Activated CD4-positive, alpha-beta T cell treated with anti-CD3 and anti-CD28 coated beads, Interleukin-2, amount 10 ng/mL, durations not matched to agents 24 days and 14 days (primary cell): ENCODE measurements at regions not wholly inside any gene's neighbourhood (a gene's known extent, or its start where the extent isn't known, plus 50 kb on each side); places are given as distances from the start of the nearest gene placed in this dataset.

ENCODE experiments used
- DNase-seq: peaks from one replicate; pipeline ENCODE4 v3.0.0; 2022
- H3K27ac Mint-ChIP-seq: one replicate; pipeline ENCODE4 v1.8.0; 2022; ENCODE audit warnings: mild to moderate bottlenecking, mixed read lengths
- H3K27me3 Mint-ChIP-seq: one replicate; pipeline ENCODE4 v1.8.0; 2022; ENCODE audit warnings: mixed read lengths
- H3K36me3 Mint-ChIP-seq: one replicate; pipeline ENCODE4 v1.8.0; 2022; ENCODE audit warnings: low read depth, mild to moderate bottlenecking, mixed read lengths
- H3K4me1 Mint-ChIP-seq: one replicate; pipeline ENCODE4 v1.8.0; 2021; ENCODE audit warnings: mixed read lengths
- H3K4me3 Mint-ChIP-seq: one replicate; pipeline ENCODE4 v1.8.0; 2022; ENCODE audit warnings: mild to moderate bottlenecking, moderate library complexity, mixed read lengths
- H3K9me3 Mint-ChIP-seq: one replicate; pipeline ENCODE4 v1.8.0; 2021; ENCODE audit warnings: mixed read lengths
- intact Hi-C: fragments of 100-400 bp; cut with micrococcal nuclease; formaldehyde crosslinking; loops from one replicate; pipeline ENCODE4 v1.15.1; 2023

DNA sequence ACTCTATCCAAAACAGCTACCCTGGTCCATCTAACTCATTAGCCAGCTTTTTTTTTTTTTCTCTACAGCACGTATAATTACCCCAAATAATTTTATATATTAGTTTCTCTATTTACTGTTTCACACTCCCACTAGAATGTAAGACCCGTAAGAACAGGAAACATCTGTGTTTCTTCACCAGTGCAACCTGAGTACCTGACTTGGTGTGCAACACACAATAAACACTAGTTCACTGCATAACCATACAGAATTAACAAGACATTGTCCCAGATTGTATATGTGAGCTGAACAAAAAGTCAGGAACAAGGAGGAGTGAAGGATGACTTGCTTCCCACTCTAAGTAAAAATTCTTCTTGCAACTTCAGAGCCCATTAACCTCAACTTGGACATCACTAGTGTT, 180.2 kb upstream of the AKR1E2 start:
- Mint-ChIP-seq H3K36me3 (no peaks in the 10 kb centered on the region), H3K9me3 (peaks cover 5% of the 10 kb centered on the region), H3K27ac (no peak overlapping the region), H3K4me1 (peaks cover 15% of the 10 kb centered on the region), H3K4me3 (no peak overlapping the region), H3K27me3 (no peaks in the 10 kb centered on the region)
- no peak for DNase-seq
- intact Hi-C loops = no loop called here

DNA sequence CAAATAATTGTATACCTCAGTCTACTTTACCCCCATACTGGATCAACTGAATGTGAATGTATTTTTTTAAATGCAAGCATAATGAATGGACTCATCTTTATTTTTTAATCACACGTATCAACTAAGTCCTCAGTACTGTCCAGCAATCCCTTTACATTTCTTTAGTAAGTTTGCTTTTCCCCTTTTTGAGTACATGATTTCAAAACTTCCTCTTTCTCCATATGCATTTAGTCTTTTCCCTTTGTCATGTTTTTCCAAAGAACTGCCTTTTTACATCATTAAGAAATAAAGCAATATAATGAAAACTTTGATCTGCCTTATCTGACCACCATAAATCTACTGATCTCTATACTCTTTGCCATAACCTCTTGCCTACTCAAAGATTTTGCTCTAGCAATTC, 182.5 kb upstream of the AKR1E2 start:
- H3K27me3 Mint-ChIP-seq = peaks cover 2% of the 10 kb centered on the region
- intact Hi-C loops = no loop called here
- H3K4me3 Mint-ChIP-seq = no peak overlapping the region
- H3K9me3 Mint-ChIP-seq = peaks cover 5% of the 10 kb centered on the region
- H3K4me1 Mint-ChIP-seq = peaks cover 8% of the 10 kb centered on the region
- no peaks in the 10 kb centered on the region for H3K36me3 Mint-ChIP-seq
- no peak overlapping the region for H3K27ac Mint-ChIP-seq
- no peak for DNase-seq

DNA sequence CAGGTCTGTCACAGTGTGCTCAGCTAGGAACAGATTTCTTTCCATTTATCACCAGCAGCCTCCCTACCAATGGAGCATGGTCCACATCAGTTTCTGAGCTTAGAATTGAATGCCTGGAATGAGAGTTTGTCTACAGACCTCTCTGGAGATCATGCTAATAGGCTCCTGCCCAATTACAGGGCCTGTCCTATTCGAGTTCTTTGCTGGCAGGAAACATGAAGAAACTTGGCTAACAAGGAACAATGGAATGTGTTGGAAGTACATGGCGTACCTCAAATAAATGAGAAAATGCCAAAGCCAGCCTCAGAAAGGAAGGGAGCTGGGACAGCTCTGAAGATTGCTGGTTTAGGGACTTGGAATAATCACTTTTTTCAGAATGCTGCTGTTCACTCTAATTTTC, 186.0 kb upstream of the AKR1E2 start:
- Mint-ChIP-seq H3K4me3 (no peak overlapping the region), H3K9me3 (no peaks in the 10 kb centered on the region), H3K27ac (no peak overlapping the region), H3K36me3 (no peaks in the 10 kb centered on the region), H3K4me1 (no peaks in the 10 kb centered on the region), H3K27me3 (peaks cover 2% of the 10 kb centered on the region)
- intact Hi-C loops = no loop called here
- DNase-seq = peak; percentile 36

DNA sequence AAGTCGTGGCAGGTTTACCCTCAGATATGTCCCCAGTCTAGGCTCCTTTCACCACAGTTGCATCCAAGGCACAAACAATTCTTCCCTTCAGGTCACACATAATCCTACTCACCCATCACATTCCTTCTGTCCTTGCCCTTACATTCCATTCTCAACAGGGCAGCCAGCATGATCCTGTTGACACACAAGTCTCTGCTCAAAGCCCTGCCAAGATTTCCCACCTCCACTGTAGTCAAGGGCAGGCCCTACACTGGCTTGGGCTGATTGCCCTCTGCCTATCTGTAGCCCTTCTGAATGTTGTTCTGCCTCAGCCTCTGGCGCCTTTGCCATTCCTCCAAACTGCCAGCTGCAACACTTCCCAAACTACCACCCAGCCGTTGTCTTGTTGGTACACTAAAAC, 187.9 kb upstream of the AKR1E2 start:
- Mint-ChIP-seq H3K27me3 (peaks cover 2% of the 10 kb centered on the region), H3K4me3 (no peak overlapping the region), H3K4me1 (no peaks in the 10 kb centered on the region), H3K27ac (no peak overlapping the region), H3K9me3 (no peaks in the 10 kb centered on the region), H3K36me3 (no peaks in the 10 kb centered on the region)
- intact Hi-C loops = no loop called here
- DNase-seq = no peak

DNA sequence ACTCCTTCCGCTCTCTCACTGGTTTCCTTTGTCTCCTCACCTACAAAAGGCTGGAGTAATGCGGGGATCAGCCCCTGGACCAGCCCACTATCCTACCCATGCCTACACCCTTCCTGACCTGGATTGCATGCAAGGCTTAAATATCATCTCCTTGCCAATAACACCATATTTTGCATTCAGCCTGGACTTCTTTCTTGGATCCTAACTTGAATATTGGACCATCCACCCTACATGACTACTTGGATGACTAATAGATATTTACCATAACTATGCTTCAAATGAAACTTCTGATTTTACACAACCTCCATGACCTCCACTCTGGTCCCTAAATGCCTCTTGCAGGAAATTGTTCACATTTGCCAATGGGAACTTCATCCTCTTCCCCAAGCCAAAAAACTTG, 188.3 kb upstream of the AKR1E2 start:
- no peaks in the 10 kb centered on the region for H3K36me3 Mint-ChIP-seq
- H3K4me1 Mint-ChIP-seq = no peaks in the 10 kb centered on the region
- no peak overlapping the region for H3K4me3 Mint-ChIP-seq
- DNase-seq = no peak
- intact Hi-C loops = no loop called here
- H3K27me3 Mint-ChIP-seq = peaks cover 2% of the 10 kb centered on the region
- no peak overlapping the region for H3K27ac Mint-ChIP-seq
- H3K9me3 Mint-ChIP-seq = no peaks in the 10 kb centered on the region

DNA sequence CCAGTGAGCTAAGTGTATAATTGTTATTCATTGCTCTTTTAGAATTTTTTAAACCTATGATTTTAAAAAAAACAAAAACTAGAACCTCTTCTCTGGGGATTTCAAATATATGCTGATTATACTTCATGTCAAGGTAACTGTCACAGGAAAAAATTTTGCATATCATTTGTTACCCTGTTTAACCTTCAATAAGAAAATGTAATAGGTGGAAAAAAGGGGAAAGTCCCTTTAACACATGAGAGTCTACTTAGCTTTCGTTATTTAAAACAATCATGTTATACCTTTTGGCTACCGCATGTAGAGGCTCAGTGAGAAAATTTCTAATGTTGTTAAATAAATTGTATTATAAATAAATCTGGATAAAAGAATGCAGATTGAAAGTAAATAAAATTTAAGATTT, 190.1 kb upstream of the AKR1E2 start:
- intact Hi-C loops = no loop called here
- Mint-ChIP-seq H3K4me3 (no peak overlapping the region), H3K9me3 (no peaks in the 10 kb centered on the region)

DNA sequence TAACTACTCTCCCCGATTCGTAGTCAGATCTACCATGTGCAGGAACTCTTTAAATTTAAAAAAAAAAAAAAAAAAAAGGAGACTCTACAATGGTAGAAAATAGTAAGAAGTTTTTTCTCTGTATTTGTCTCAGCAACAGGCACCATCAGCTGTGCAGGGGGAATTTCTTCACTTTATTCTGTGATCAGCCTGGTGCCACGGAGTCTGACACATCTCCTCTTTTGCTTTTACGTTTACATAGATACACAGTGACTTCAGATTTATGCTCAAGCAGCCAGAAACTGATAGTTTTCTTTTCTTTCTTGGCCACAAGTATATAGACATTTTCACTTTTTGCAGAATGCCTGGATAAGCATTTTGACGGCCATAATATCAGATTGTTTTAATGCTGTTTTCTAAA, 190.6 kb upstream of the AKR1E2 start:
- no peak for DNase-seq
- no peak overlapping the region for H3K27ac Mint-ChIP-seq
- H3K36me3 Mint-ChIP-seq = no peaks in the 10 kb centered on the region
- intact Hi-C loops = no loop called here
- H3K27me3 Mint-ChIP-seq = peaks cover 3% of the 10 kb centered on the region
- H3K4me3 Mint-ChIP-seq = no peak overlapping the region
- H3K9me3 Mint-ChIP-seq = no peaks in the 10 kb centered on the region
- no peaks in the 10 kb centered on the region for H3K4me1 Mint-ChIP-seq

More for the DNA sequence above, 190.1 kb upstream of the AKR1E2 start:
- peaks cover 3% of the 10 kb centered on the region for H3K27me3 Mint-ChIP-seq
- DNase-seq = no peak
- H3K4me1 Mint-ChIP-seq = no peaks in the 10 kb centered on the region
- no peaks in the 10 kb centered on the region for H3K36me3 Mint-ChIP-seq
- no peak overlapping the region for H3K27ac Mint-ChIP-seq

DNA sequence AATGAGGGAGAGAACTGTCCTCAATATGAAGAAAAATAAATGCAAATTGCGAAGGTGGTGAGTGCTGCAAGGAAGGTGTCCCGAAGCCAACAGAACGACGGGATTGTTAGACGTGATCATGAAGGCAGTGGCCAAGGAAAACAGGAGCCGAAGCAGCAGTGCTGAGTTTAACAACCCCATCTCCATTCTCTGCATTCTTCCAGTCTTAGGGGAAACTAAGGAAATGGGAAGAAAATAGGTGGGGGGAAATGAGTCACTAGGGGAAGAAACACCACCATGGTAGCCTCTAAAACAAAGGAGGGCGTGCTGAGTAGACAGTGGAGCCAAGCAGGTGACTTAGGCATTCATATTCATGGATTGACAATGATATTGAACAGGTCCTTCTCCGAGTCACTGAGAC, 192.2 kb upstream of the AKR1E2 start:
- no peaks in the 10 kb centered on the region for H3K36me3 Mint-ChIP-seq
- no peak for DNase-seq
- H3K9me3 Mint-ChIP-seq = peaks cover 3% of the 10 kb centered on the region
- no peak overlapping the region for H3K27ac Mint-ChIP-seq
- intact Hi-C loops = no loop called here
- no peaks in the 10 kb centered on the region for H3K4me1 Mint-ChIP-seq
- peaks cover 2% of the 10 kb centered on the region for H3K27me3 Mint-ChIP-seq
- no peak overlapping the region for H3K4me3 Mint-ChIP-seq

DNA sequence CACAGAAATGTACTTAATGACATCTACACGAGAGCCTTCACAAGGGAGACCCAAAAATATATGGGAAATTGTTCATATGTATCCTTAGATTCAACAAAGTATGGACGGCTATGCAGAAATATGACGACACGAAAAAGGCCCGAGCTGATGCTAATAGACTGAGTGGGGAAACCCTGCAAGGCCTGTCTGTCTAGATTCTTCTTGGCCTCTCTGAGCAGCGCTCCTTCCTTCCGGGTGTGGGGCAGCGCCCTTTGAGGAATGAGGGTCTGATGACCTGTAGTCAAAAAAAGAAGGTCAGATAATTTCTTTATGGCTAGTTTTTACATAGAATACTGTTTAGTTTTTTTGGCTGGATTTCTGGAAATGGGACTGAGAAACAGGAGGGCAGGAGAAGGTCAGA, 192.8 kb upstream of the AKR1E2 start:
- H3K9me3 Mint-ChIP-seq = peaks cover 3% of the 10 kb centered on the region
- no peak for DNase-seq
- H3K36me3 Mint-ChIP-seq = no peaks in the 10 kb centered on the region
- H3K27me3 Mint-ChIP-seq = peaks cover 2% of the 10 kb centered on the region
- H3K4me3 Mint-ChIP-seq = no peak overlapping the region
- intact Hi-C loops = no loop called here
- no peak overlapping the region for H3K27ac Mint-ChIP-seq
- H3K4me1 Mint-ChIP-seq = no peaks in the 10 kb centered on the region

DNA sequence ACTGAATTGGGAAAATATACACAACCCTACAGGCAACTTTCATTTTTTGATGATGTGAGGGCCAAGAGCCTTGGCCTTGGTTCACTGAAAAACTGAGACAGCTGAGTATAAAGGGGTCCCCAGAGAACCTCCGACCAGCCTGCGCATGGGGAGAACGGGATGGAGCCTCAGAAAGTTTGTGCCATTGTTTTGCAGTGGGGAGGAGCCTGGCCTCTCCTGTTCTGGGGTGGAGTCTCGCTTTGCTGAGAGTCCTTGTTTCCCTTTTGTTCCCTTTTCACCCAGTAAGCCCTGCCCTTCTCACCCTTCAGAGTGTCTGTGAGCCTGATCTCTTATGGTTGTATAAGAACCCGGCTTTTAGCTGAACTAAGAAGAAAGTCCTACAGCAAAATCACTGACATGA, 193.2 kb upstream of the AKR1E2 start:
- intact Hi-C loops = no loop called here
- Mint-ChIP-seq H3K4me1 (no peaks in the 10 kb centered on the region), H3K9me3 (peaks cover 5% of the 10 kb centered on the region), H3K27ac (no peak overlapping the region), H3K36me3 (no peaks in the 10 kb centered on the region), H3K4me3 (no peak overlapping the region), H3K27me3 (peaks cover 2% of the 10 kb centered on the region)
- no peak for DNase-seq

DNA sequence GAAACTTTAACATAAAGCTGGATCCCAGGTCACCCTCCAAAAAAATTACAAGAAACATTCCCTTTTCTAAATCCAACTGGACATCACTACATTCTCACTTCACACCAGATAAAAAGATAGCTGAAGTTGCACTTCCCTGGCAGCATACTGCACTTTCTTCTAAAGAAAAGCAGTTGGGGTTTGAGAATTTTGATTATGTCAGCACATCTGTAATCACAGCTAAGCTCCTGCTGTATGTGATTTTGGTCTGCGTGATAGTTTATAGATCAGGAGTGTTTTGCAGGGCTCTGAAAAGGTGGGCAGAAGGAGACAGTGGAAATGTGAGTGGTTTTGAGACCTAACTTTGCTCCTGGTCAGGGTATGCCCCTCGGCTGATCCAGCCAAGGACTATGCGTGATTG, 199.1 kb upstream of the AKR1E2 start:
- Mint-ChIP-seq H3K4me1 (no peaks in the 10 kb centered on the region), H3K4me3 (no peak overlapping the region), H3K27me3 (peaks cover 16% of the 10 kb centered on the region), H3K27ac (no peak overlapping the region), H3K36me3 (no peaks in the 10 kb centered on the region), H3K9me3 (peaks cover 23% of the 10 kb centered on the region)
- DNase-seq = no peak
- intact Hi-C loops = no loop called here

DNA sequence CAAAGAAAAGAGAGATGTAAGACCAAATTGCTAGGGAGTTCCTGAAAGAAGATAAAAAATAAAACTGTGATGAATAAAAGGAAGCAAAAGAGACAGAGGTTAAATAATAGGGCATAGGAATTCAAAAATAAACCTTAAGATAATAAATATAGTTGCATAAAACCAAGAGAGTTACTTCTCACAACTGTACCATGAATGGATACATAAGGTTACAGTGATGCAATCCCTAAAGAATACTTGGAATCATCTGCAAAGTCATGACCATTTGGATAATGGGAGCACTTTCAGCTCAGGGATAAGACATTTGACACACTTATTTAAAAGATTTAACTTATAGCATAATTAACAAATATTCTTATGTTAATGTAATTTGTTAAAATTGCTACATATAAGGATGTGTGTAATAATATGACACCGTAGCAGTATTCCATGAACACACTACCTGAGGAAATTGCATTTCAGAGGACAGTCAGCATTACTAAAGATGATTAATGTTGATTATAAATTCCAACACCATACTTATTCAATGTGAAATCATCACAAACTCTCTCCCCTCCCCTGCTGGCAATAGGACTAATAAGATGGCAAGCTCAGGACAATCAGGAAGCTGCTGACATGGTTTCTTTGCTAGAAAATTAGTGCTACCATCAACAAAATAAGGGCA, 202.1 kb upstream of the AKR1E2 start:
- intact Hi-C loops = no loop called here
- no peaks in the 10 kb centered on the region for H3K4me1 Mint-ChIP-seq
- H3K27ac Mint-ChIP-seq = no peak overlapping the region
- peaks cover 25% of the 10 kb centered on the region for H3K9me3 Mint-ChIP-seq
- no peak overlapping the region for H3K4me3 Mint-ChIP-seq
- H3K27me3 Mint-ChIP-seq = peaks cover 28% of the 10 kb centered on the region
- H3K36me3 Mint-ChIP-seq = no peaks in the 10 kb centered on the region
- no peak for DNase-seq

DNA sequence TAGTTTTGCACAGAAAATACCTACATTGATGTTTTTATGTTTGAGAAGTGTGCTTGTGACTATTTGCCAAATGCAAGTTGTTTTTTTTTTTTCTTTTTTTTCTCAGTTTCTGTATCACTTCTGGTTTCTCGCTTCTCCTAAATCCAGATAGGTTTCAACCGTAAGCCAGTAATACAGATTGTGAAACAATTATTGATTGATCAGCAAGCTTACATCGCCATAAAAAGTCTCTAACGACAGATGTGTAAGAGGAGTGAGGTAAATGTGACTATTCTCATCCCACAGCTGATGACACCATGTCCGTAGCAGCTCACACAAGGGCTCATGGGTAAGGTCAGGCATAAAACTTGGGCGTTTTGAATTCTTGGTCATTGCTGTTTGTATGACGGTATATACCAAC, 202.8 kb upstream of the AKR1E2 start:
- Mint-ChIP-seq H3K9me3 (peaks cover 25% of the 10 kb centered on the region), H3K36me3 (no peaks in the 10 kb centered on the region), H3K27ac (no peak overlapping the region), H3K27me3 (peaks cover 31% of the 10 kb centered on the region), H3K4me1 (no peaks in the 10 kb centered on the region), H3K4me3 (no peak overlapping the region)
- DNase-seq = no peak
- intact Hi-C loops = no loop called here

DNA sequence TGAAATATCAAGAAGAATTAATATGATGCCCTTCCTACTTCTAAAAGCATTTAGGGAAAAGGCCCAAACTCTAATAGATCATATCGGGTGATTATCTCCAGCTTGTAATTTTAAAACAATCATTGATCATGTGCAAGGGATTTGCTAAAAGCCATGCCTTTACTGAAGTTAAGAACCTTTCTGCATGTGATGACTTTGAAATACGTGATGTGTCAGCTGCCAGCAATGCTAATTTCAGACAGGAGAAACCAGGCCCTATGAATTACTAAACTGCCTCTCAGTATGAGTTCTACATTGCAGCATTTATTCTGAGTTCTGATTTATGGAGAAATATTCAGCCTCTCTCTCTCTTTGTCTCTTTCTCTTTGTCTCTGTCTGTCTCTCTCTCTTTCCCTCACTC, 203.6 kb upstream of the AKR1E2 start:
- intact Hi-C loops = no loop called here
- H3K27me3 Mint-ChIP-seq = peaks cover 31% of the 10 kb centered on the region
- no peaks in the 10 kb centered on the region for H3K36me3 Mint-ChIP-seq
- no peaks in the 10 kb centered on the region for H3K4me1 Mint-ChIP-seq
- peaks cover 19% of the 10 kb centered on the region for H3K9me3 Mint-ChIP-seq
- H3K27ac Mint-ChIP-seq = no peak overlapping the region
- H3K4me3 Mint-ChIP-seq = no peak overlapping the region
- no peak for DNase-seq

DNA sequence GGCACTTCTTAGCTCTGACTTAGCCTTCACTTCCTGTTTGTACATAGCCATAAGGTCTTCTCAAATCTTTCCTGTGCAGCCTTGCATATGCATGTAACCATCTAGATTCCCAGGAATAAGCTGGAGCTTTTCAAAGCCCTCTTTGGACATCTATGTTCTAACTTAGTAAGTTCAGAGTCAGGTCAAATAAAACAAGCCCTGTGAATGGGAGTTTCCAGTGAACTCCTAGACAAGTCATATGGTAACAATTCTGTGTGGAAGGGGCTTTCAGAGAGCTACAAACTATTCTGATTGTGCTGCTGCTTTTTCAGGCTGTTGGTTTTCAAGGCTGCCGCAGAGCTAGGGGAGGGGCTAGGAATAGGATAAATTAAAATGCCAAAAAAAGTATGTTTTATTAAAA, 208.4 kb upstream of the AKR1E2 start:
- Mint-ChIP-seq H3K27ac (no peak overlapping the region), H3K36me3 (peaks cover 2% of the 10 kb centered on the region), H3K4me3 (no peak overlapping the region), H3K27me3 (peaks cover 27% of the 10 kb centered on the region), H3K9me3 (peaks cover 9% of the 10 kb centered on the region), H3K4me1 (no peaks in the 10 kb centered on the region)
- intact Hi-C loops = no loop called here
- no peak for DNase-seq
